ENCODE measurements at regions not wholly inside any gene's neighbourhood (a gene's known extent, or its start where the extent isn't known, plus 50 kb on each side); places are given as distances from the start of the nearest gene placed in this dataset.

GRCh38 chr9:105150991-105151685 lies 93.3 kb upstream of the SLC44A1 start:
- no peak overlapping the region for H3K4me3 ChIP-seq (ENCODE audit: low read depth in 1 of 2, low read length in 2 of 2)
- H3K9ac ChIP-seq (ENCODE audit: low read depth in 1 of 2, low read length in 2 of 2): no peak overlapping the region
- H3K9me3 ChIP-seq (ENCODE audit: control insufficient read depth in 1 of 2, low read length in 2 of 2): no peaks in the 10 kb centered on the region
- H3K36me3 ChIP-seq (ENCODE audit: control insufficient read depth in 1 of 2, insufficient read depth in 2 of 2, low read length in 2 of 2): no peaks in the 10 kb centered on the region
- no peaks in the 10 kb centered on the region for H3K27me3 ChIP-seq (ENCODE audit: control insufficient read depth in 1 of 2, insufficient read depth in 2 of 2, low read length in 2 of 2)
- no peak overlapping the region for H3K27ac ChIP-seq (ENCODE audit: low read depth, low read length)
- H3K4me1 ChIP-seq (ENCODE audit: control insufficient read depth in 1 of 2, insufficient read depth in 2 of 2, low read length in 2 of 2): peaks cover 0 to 4% of the 10 kb centered on the region in 2 donors

- H3K9me3 ChIP-seq (ENCODE audit: control insufficient read depth in 1 of 2, low read length in 2 of 2): no peaks in the 10 kb centered on the region
Measured at GRCh38 chr9:105151686-105151995, 92.8 kb upstream of the SLC44A1 start.

GRCh38 chr9:105154723-105155191 lies 89.7 kb upstream of the SLC44A1 start:
- H3K36me3 ChIP-seq (ENCODE audit: control insufficient read depth in 1 of 2, insufficient read depth in 2 of 2, low read length in 2 of 2): no peaks in the 10 kb centered on the region
- no peaks in the 10 kb centered on the region for H3K27me3 ChIP-seq (ENCODE audit: control insufficient read depth in 1 of 2, insufficient read depth in 2 of 2, low read length in 2 of 2)
- no peak overlapping the region for H3K27ac ChIP-seq (ENCODE audit: low read depth, low read length)
- peaks cover 0 to 4% of the 10 kb centered on the region in 2 donors for H3K4me1 ChIP-seq (ENCODE audit: control insufficient read depth in 1 of 2, insufficient read depth in 2 of 2, low read length in 2 of 2)
- no peaks in the 10 kb centered on the region for H3K9me3 ChIP-seq (ENCODE audit: control insufficient read depth in 1 of 2, low read length in 2 of 2)
- H3K4me3 ChIP-seq (ENCODE audit: low read depth in 1 of 2, low read length in 2 of 2): no peak overlapping the region
- H3K9ac ChIP-seq (ENCODE audit: low read depth in 1 of 2, low read length in 2 of 2): no peak overlapping the region

More at GRCh38 chr9:105151686-105151995, 92.8 kb upstream of the SLC44A1 start:
- peaks cover 0 to 4% of the 10 kb centered on the region in 2 donors for H3K4me1 ChIP-seq (ENCODE audit: control insufficient read depth in 1 of 2, insufficient read depth in 2 of 2, low read length in 2 of 2)
- H3K4me3 ChIP-seq (ENCODE audit: low read depth in 1 of 2, low read length in 2 of 2): no peak overlapping the region
- no peak overlapping the region for H3K27ac ChIP-seq (ENCODE audit: low read depth, low read length)
- no peaks in the 10 kb centered on the region for H3K27me3 ChIP-seq (ENCODE audit: control insufficient read depth in 1 of 2, insufficient read depth in 2 of 2, low read length in 2 of 2)
- H3K9ac ChIP-seq (ENCODE audit: low read depth in 1 of 2, low read length in 2 of 2): no peak overlapping the region
- no peaks in the 10 kb centered on the region for H3K36me3 ChIP-seq (ENCODE audit: control insufficient read depth in 1 of 2, insufficient read depth in 2 of 2, low read length in 2 of 2)

GRCh38 chr9:105157171-105157583 lies 87.3 kb upstream of the SLC44A1 start:
- H3K4me3 ChIP-seq (ENCODE audit: low read depth in 1 of 2, low read length in 2 of 2): no peak overlapping the region
- H3K9ac ChIP-seq (ENCODE audit: low read depth in 1 of 2, low read length in 2 of 2): no peak overlapping the region
- no peaks in the 10 kb centered on the region for H3K9me3 ChIP-seq (ENCODE audit: control insufficient read depth in 1 of 2, low read length in 2 of 2)
- peaks cover 0 to 4% of the 10 kb centered on the region in 2 donors for H3K4me1 ChIP-seq (ENCODE audit: control insufficient read depth in 1 of 2, insufficient read depth in 2 of 2, low read length in 2 of 2)
- H3K27me3 ChIP-seq (ENCODE audit: control insufficient read depth in 1 of 2, insufficient read depth in 2 of 2, low read length in 2 of 2): no peaks in the 10 kb centered on the region
- H3K27ac ChIP-seq (ENCODE audit: low read depth, low read length): no peak overlapping the region
- no peaks in the 10 kb centered on the region for H3K36me3 ChIP-seq (ENCODE audit: control insufficient read depth in 1 of 2, insufficient read depth in 2 of 2, low read length in 2 of 2)

- Histone ChIP-seq H3K4me1 (ENCODE audit: control insufficient read depth in 1 of 2, insufficient read depth in 2 of 2, low read length in 2 of 2) (peaks cover 0 to 4% of the 10 kb centered on the region in 2 donors), H3K27ac (ENCODE audit: low read depth, low read length) (no peak overlapping the region), H3K9me3 (ENCODE audit: control insufficient read depth in 1 of 2, low read length in 2 of 2) (no peaks in the 10 kb centered on the region), H3K9ac (ENCODE audit: low read depth in 1 of 2, low read length in 2 of 2) (no peak overlapping the region), H3K4me3 (ENCODE audit: low read depth in 1 of 2, low read length in 2 of 2) (no peak overlapping the region), H3K36me3 (ENCODE audit: control insufficient read depth in 1 of 2, insufficient read depth in 2 of 2, low read length in 2 of 2) (no peaks in the 10 kb centered on the region), H3K27me3 (ENCODE audit: control insufficient read depth in 1 of 2, insufficient read depth in 2 of 2, low read length in 2 of 2) (no peaks in the 10 kb centered on the region)
Measured at GRCh38 chr9:105158020-105158419, 86.4 kb upstream of the SLC44A1 start.

- H3K27me3 ChIP-seq (ENCODE audit: control insufficient read depth in 1 of 2, insufficient read depth in 2 of 2, low read length in 2 of 2): no peaks in the 10 kb centered on the region
- H3K36me3 ChIP-seq (ENCODE audit: control insufficient read depth in 1 of 2, insufficient read depth in 2 of 2, low read length in 2 of 2): no peaks in the 10 kb centered on the region
- H3K27ac ChIP-seq (ENCODE audit: low read depth, low read length): no peak overlapping the region
- no peak overlapping the region for H3K9ac ChIP-seq (ENCODE audit: low read depth in 1 of 2, low read length in 2 of 2)
- peaks cover 0 to 4% of the 10 kb centered on the region in 2 donors for H3K4me1 ChIP-seq (ENCODE audit: control insufficient read depth in 1 of 2, insufficient read depth in 2 of 2, low read length in 2 of 2)
- H3K9me3 ChIP-seq (ENCODE audit: control insufficient read depth in 1 of 2, low read length in 2 of 2): no peaks in the 10 kb centered on the region
- H3K4me3 ChIP-seq (ENCODE audit: low read depth in 1 of 2, low read length in 2 of 2): no peak overlapping the region
Measured at GRCh38 chr9:105158898-105159297, 85.6 kb upstream of the SLC44A1 start.

- H3K27ac ChIP-seq (ENCODE audit: low read depth, low read length): no peak overlapping the region
- H3K9ac ChIP-seq (ENCODE audit: low read depth in 1 of 2, low read length in 2 of 2): no peak overlapping the region
- H3K4me1 ChIP-seq (ENCODE audit: control insufficient read depth in 1 of 2, insufficient read depth in 2 of 2, low read length in 2 of 2): no peaks in the 10 kb centered on the region
- no peaks in the 10 kb centered on the region for H3K36me3 ChIP-seq (ENCODE audit: control insufficient read depth in 1 of 2, insufficient read depth in 2 of 2, low read length in 2 of 2)
- no peaks in the 10 kb centered on the region for H3K9me3 ChIP-seq (ENCODE audit: control insufficient read depth in 1 of 2, low read length in 2 of 2)
- H3K27me3 ChIP-seq (ENCODE audit: control insufficient read depth in 1 of 2, insufficient read depth in 2 of 2, low read length in 2 of 2): no peaks in the 10 kb centered on the region
- no peak overlapping the region for H3K4me3 ChIP-seq (ENCODE audit: low read depth in 1 of 2, low read length in 2 of 2)
Measured at GRCh38 chr9:105168870-105169319, 75.6 kb upstream of the SLC44A1 start.

GRCh38 chr9:105171076-105171475 lies 73.4 kb upstream of the SLC44A1 start:
- Histone ChIP-seq H3K36me3 (ENCODE audit: control insufficient read depth in 1 of 2, insufficient read depth in 2 of 2, low read length in 2 of 2) (no peaks in the 10 kb centered on the region), H3K9me3 (ENCODE audit: control insufficient read depth in 1 of 2, low read length in 2 of 2) (no peaks in the 10 kb centered on the region), H3K4me1 (ENCODE audit: control insufficient read depth in 1 of 2, insufficient read depth in 2 of 2, low read length in 2 of 2) (no peaks in the 10 kb centered on the region), H3K9ac (ENCODE audit: low read depth in 1 of 2, low read length in 2 of 2) (no peak overlapping the region), H3K4me3 (ENCODE audit: low read depth in 1 of 2, low read length in 2 of 2) (no peak overlapping the region), H3K27ac (ENCODE audit: low read depth, low read length) (no peak overlapping the region), H3K27me3 (ENCODE audit: control insufficient read depth in 1 of 2, insufficient read depth in 2 of 2, low read length in 2 of 2) (no peaks in the 10 kb centered on the region)

- Histone ChIP-seq H3K4me3 (ENCODE audit: low read depth in 1 of 2, low read length in 2 of 2) (no peak overlapping the region), H3K27me3 (ENCODE audit: control insufficient read depth in 1 of 2, insufficient read depth in 2 of 2, low read length in 2 of 2) (no peaks in the 10 kb centered on the region), H3K9ac (ENCODE audit: low read depth in 1 of 2, low read length in 2 of 2) (no peak overlapping the region), H3K27ac (ENCODE audit: low read depth, low read length) (no peak overlapping the region), H3K36me3 (ENCODE audit: control insufficient read depth in 1 of 2, insufficient read depth in 2 of 2, low read length in 2 of 2) (no peaks in the 10 kb centered on the region), H3K4me1 (ENCODE audit: control insufficient read depth in 1 of 2, insufficient read depth in 2 of 2, low read length in 2 of 2) (no peaks in the 10 kb centered on the region), H3K9me3 (ENCODE audit: control insufficient read depth in 1 of 2, low read length in 2 of 2) (no peaks in the 10 kb centered on the region)
Measured at GRCh38 chr9:105171589-105171988, 72.9 kb upstream of the SLC44A1 start.

GRCh38 chr9:105172436-105172835 lies 72.0 kb upstream of the SLC44A1 start:
- Histone ChIP-seq H3K9ac (ENCODE audit: low read depth in 1 of 2, low read length in 2 of 2) (no peak overlapping the region), H3K27ac (ENCODE audit: low read depth, low read length) (no peak overlapping the region), H3K27me3 (ENCODE audit: control insufficient read depth in 1 of 2, insufficient read depth in 2 of 2, low read length in 2 of 2) (no peaks in the 10 kb centered on the region), H3K4me3 (ENCODE audit: low read depth in 1 of 2, low read length in 2 of 2) (no peak overlapping the region), H3K9me3 (ENCODE audit: control insufficient read depth in 1 of 2, low read length in 2 of 2) (no peaks in the 10 kb centered on the region), H3K36me3 (ENCODE audit: control insufficient read depth in 1 of 2, insufficient read depth in 2 of 2, low read length in 2 of 2) (no peaks in the 10 kb centered on the region), H3K4me1 (ENCODE audit: control insufficient read depth in 1 of 2, insufficient read depth in 2 of 2, low read length in 2 of 2) (no peaks in the 10 kb centered on the region)

All from duodenal mucosa (tissue), 2 donors.